Activated effector memory CD4-positive, alpha-beta T cell treated with anti-CD3 and anti-CD28 coated beads, Interleukin-2, amount 50 U/mL, for 16 hours (primary cell): ENCODE measurements at regions not wholly inside any gene's neighbourhood (a gene's known extent, or its start where the extent isn't known, plus 50 kb on each side); places are given as distances from the start of the nearest gene placed in this dataset.

ENCODE experiments used
- DNase-seq: peaks from one replicate; pipeline ENCODE4 v3.0.0-alpha.2; 2020

GRCh38 chr14:87879389-87879788 is 113.6 kb downstream of the GALC start:
- no peak for DNase-seq

- no peak for DNase-seq
Observed at GRCh38 chr14:87878959-87879358, 114.0 kb downstream of the GALC start.

GRCh38 chr14:87877877-87878276 is 115.1 kb downstream of the GALC start:
- no peak for DNase-seq

GRCh38 chr14:87874676-87875075 is 118.3 kb downstream of the GALC start:
- DNase-seq: no peak

GRCh38 chr14:87873741-87874140 is 119.2 kb downstream of the GALC start:
- DNase-seq: no peak

GRCh38 chr14:87869619-87870583 is 123.1 kb downstream of the GALC start:
- DNase-seq: no peak

- DNase-seq: no peak
Observed at GRCh38 chr14:87868920-87869319, 124.1 kb downstream of the GALC start.

- no peak for DNase-seq
Observed at GRCh38 chr14:87866116-87866515, 126.9 kb downstream of the GALC start.

- DNase-seq: no peak
Observed at GRCh38 chr14:87864356-87865270, 128.4 kb downstream of the GALC start.

- no peak for DNase-seq
Observed at GRCh38 chr14:87863047-87863446, 129.9 kb downstream of the GALC start.

GRCh38 chr14:87852107-87852506 is 140.9 kb downstream of the GALC start:
- no peak for DNase-seq

GRCh38 chr14:87851190-87851589 is 141.8 kb downstream of the GALC start:
- DNase-seq: no peak

GRCh38 chr14:87847216-87847755 is 145.7 kb downstream of the GALC start:
- DNase-seq: no peak

GRCh38 chr14:87840906-87841305 is 152.1 kb downstream of the GALC start:
- no peak for DNase-seq

- DNase-seq: no peak
Observed at GRCh38 chr14:87838931-87839330, 154.1 kb downstream of the GALC start.

- DNase-seq: no peak
Observed at GRCh38 chr14:87837296-87837695, 155.7 kb downstream of the GALC start.

GRCh38 chr14:87834594-87834993 is 158.4 kb downstream of the GALC start:
- no peak for DNase-seq

GRCh38 chr14:87833026-87833425 is 160.0 kb downstream of the GALC start:
- no peak for DNase-seq

GRCh38 chr14:87830443-87831096 is 162.4 kb downstream of the GALC start:
- DNase-seq: no peak

- DNase-seq: no peak
Observed at GRCh38 chr14:87829543-87829942, 163.4 kb downstream of the GALC start.

GRCh38 chr14:87824266-87824665 is 168.7 kb downstream of the GALC start:
- DNase-seq: no peak

- no peak for DNase-seq
Observed at GRCh38 chr14:87816416-87816815, 176.6 kb downstream of the GALC start.

GRCh38 chr14:87815121-87815520 is 177.9 kb downstream of the GALC start:
- no peak for DNase-seq
